ENCODE measurements at regions not wholly inside any gene's neighbourhood (a gene's known extent, or its start where the extent isn't known, plus 50 kb on each side); places are given as distances from the start of the nearest gene placed in this dataset.

GRCh38 chr5:26430323-26430722 lies 608.1 kb downstream of the CDH9 start:
- no peak overlapping the region for H3K4me3 ChIP-seq
- H3K36me3 ChIP-seq = no peaks in the 10 kb centered on the region
- WGBS = 86% methylated on average over 2 of the region's 2 CpGs
- DNase-seq (ENCODE audit: low spot score in 2 of 2) = no peak
- no peaks in the 10 kb centered on the region for H3K4me1 ChIP-seq
- H3K9me3 ChIP-seq = no peaks in the 10 kb centered on the region
- TF ChIP-seq POLR2A (IDR thresholded peaks at IDR 0.05) = no peak
- TF ChIP-seq CTCF (IDR thresholded peaks at IDR 0.05) = no peak
- TF ChIP-seq EP300 (IDR thresholded peaks at IDR 0.05) = no peak
- no peak for TF ChIP-seq POLR2AphosphoS5 (IDR thresholded peaks at IDR 0.05)
- H3K27me3 ChIP-seq = no peaks in the 10 kb centered on the region
- no peak overlapping the region for H3K27ac ChIP-seq

- Histone ChIP-seq H3K27ac (no peak overlapping the region), H3K4me3 (no peak overlapping the region), H3K4me1 (no peaks in the 10 kb centered on the region), H3K9me3 (no peaks in the 10 kb centered on the region), H3K27me3 (no peaks in the 10 kb centered on the region), H3K36me3 (no peaks in the 10 kb centered on the region)
- TF ChIP-seq CTCF (IDR thresholded peaks at IDR 0.05) (no peak), POLR2A (IDR thresholded peaks at IDR 0.05) (no peak), POLR2AphosphoS5 (IDR thresholded peaks at IDR 0.05) (no peak), EP300 (IDR thresholded peaks at IDR 0.05) (no peak)
- WGBS = 83% methylated on average over 2 of the region's 2 CpGs
- DNase-seq (ENCODE audit: low spot score in 2 of 2) = no peak
Observed at GRCh38 chr5:26427281-26427680, 611.1 kb downstream of the CDH9 start.

GRCh38 chr5:26419987-26420386 lies 618.4 kb downstream of the CDH9 start:
- Histone ChIP-seq H3K4me1 (no peaks in the 10 kb centered on the region), H3K4me3 (no peak overlapping the region), H3K27ac (no peak overlapping the region), H3K9me3 (no peaks in the 10 kb centered on the region), H3K36me3 (no peaks in the 10 kb centered on the region), H3K27me3 (no peaks in the 10 kb centered on the region)
- DNase-seq (ENCODE audit: low spot score in 2 of 2) = no peak
- 93% methylated on average over 1 of the region's 1 CpG for WGBS
- no peak for TF ChIP-seq EP300 (IDR thresholded peaks at IDR 0.05)
- no peak for TF ChIP-seq CTCF (IDR thresholded peaks at IDR 0.05)
- TF ChIP-seq POLR2AphosphoS5 (IDR thresholded peaks at IDR 0.05) = no peak
- no peak for TF ChIP-seq POLR2A (IDR thresholded peaks at IDR 0.05)

- H3K4me1 ChIP-seq = no peaks in the 10 kb centered on the region
- H3K27me3 ChIP-seq = no peaks in the 10 kb centered on the region
- no peaks in the 10 kb centered on the region for H3K9me3 ChIP-seq
- no peak overlapping the region for H3K27ac ChIP-seq
- DNase-seq (ENCODE audit: low spot score in 2 of 2) = no peak
- 83% methylated on average over 1 of the region's 5 CpGs for WGBS
- no peak overlapping the region for H3K4me3 ChIP-seq
- no peak for TF ChIP-seq POLR2AphosphoS5 (IDR thresholded peaks at IDR 0.05)
- TF ChIP-seq EP300 (IDR thresholded peaks at IDR 0.05) = no peak
- no peak for TF ChIP-seq POLR2A (IDR thresholded peaks at IDR 0.05)
- TF ChIP-seq CTCF (IDR thresholded peaks at IDR 0.05) = no peak
- no peaks in the 10 kb centered on the region for H3K36me3 ChIP-seq
Observed at GRCh38 chr5:26416911-26417310, 621.5 kb downstream of the CDH9 start.

- Histone ChIP-seq H3K9me3 (no peaks in the 10 kb centered on the region), H3K4me1 (no peaks in the 10 kb centered on the region), H3K36me3 (no peaks in the 10 kb centered on the region), H3K4me3 (no peak overlapping the region), H3K27me3 (no peaks in the 10 kb centered on the region), H3K27ac (no peak overlapping the region)
- DNase-seq (ENCODE audit: low spot score in 2 of 2) = no peak
- TF ChIP-seq EP300 (IDR thresholded peaks at IDR 0.05) = no peak
- TF ChIP-seq CTCF (IDR thresholded peaks at IDR 0.05) = no peak
- no peak for TF ChIP-seq POLR2AphosphoS5 (IDR thresholded peaks at IDR 0.05)
- no peak for TF ChIP-seq POLR2A (IDR thresholded peaks at IDR 0.05)
- WGBS = 93% methylated on average over 7 of the region's 12 CpGs
Observed at GRCh38 chr5:26415987-26416779, 622.2 kb downstream of the CDH9 start.

All from suprapubic skin (tissue), 4 donors.